ENCODE measurements at regions not wholly inside any gene's neighbourhood (a gene's known extent, or its start where the extent isn't known, plus 50 kb on each side); places are given as distances from the start of the nearest gene placed in this dataset.
"Not testable (repeated sequence)": the region's sequence is repeated elsewhere in the genome, so short reads cannot be mapped to it uniquely, and the experiment has no call there.

DNA sequence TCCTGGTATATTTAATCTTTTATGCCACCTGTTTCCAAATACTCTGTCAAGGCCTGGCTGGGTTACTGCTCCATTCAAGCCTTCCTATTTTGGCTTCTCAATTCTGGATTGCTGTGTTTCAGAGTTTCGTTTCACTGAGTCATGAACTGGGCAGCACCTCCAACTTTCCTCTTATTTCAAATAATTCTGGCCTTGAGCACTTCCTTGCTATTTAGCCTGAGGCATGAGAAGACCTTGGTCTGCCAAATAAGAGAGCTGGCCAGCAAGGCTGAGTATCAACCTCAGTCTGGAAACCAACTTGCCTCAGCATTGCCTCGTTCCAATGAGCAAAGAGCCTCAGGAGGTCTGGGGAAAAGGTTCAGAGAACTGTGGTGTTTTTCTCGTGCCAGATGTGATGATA, 66.6 kb downstream of the TNFAIP3 start:
- DNase-seq: no peak

DNA sequence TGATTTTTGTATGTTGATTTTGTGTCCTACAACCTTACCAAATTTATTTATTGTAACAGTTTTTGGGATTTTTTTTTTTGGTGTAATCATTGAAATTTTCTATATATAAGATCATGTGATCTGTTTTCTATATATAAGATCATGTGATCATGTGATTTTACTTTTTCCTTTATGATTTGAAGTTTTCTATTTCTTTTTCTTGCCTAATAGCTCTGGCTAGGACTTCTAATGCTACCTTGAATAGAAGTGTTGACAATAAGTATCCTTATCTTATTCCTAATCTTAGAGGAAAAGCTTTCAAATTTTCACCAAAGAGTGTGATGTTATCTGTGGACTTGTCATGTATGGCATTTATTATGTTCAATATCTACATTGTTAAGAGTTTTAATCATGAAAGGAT, 69.7 kb downstream of the TNFAIP3 start:
- no peak for DNase-seq

DNA sequence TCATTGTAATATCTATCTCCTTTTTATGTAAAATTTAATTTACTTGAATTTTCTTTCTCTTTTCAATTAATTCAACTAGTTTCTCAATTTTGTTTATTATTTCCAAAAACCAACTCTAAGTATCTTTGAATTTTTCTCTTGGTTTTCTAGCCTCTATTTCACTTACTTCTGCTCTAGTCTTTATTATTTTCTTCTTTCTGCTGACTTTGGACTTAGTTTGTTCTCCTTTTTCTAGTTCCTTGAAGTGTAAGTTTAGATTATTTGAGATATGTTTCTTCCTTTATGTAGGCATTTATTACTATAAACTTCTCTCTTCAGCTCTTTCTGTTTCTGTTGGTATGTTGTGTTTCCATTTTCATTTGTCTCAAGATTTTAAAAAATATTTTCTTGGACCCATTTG, 70.8 kb downstream of the TNFAIP3 start:
- no peak for DNase-seq

GRCh38 chr6:137938770-137939379, 71.8 kb downstream of the TNFAIP3 start:
- DNase-seq: no peak

DNA sequence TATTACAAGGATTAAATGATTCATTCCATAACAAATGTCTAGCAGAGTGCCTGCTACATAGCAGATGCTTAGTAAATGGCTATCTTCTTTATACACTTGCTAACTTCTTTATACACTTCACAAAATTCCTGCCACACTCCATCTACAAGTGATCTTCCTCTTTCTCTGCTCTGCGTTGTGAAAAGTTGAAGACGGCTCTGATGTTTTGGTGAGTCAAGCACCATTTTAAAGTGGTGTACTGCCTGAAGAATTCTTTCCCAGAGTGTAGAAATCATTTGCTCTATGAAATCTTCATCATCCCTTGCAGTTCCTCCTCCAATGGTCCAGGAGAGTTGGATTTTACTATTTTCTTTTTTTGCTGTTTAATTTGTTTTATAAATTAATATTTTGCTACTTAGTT, 74.9 kb downstream of the TNFAIP3 start:
- no peak for DNase-seq

GRCh38 chr6:137942736-137943135, 75.7 kb downstream of the TNFAIP3 start:
- DNase-seq: no peak

DNA sequence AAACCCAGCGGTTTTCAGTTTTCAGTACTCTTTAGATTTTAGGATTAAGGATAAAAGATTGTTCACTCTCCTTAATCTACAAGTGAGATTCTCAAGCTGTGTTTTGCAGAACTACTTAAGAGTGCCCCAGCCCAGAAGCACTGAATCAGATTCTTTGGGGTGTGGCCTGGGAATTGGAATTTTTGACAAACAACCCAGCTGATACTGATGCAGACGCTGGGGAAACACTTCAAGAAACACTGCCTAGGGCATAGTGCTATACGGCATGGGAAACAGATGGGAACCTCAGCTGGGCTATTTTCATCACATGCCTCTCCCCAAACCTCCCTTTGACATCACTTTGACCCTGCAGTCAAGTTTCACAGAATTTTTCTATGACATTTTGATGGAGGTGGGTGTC, 77.3 kb downstream of the TNFAIP3 start:
- not testable (repeated sequence) for DNase-seq

GRCh38 chr6:137944793-137945498, 77.9 kb downstream of the TNFAIP3 start:
- no peak for DNase-seq

- peak; percentile 16 for DNase-seq
These were observed 82.8 kb downstream of the TNFAIP3 start for GRCh38 chr6:137949686-137950390.

DNA sequence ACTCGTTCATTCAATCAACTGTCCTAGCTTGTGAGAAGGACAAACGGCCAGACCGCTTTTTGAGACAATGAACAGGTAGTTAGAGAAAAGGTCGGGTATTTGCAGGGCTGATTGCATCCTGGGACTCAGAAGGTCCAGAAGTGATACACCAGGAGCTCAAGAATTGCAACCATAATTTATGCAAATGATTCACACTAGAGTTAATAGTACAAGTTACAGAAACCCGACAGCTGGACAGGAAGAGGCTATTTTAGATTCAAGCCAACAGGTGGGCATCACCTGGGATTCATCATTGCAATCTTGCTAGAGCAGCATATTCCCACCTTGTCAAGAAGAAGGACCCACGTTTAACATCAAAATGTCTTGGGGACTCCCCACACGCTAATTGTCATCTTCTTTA, 83.5 kb downstream of the TNFAIP3 start:
- no peak for DNase-seq

GRCh38 chr6:137951064-137951597, 84.1 kb downstream of the TNFAIP3 start:
- no peak for DNase-seq

- DNase-seq: no peak
These were observed 85.2 kb downstream of the TNFAIP3 start for GRCh38 chr6:137952247-137952646.

GRCh38 chr6:137953761-137954160, 86.7 kb downstream of the TNFAIP3 start:
- DNase-seq: no peak

GRCh38 chr6:137954253-137954652, 87.2 kb downstream of the TNFAIP3 start:
- no peak for DNase-seq

DNA sequence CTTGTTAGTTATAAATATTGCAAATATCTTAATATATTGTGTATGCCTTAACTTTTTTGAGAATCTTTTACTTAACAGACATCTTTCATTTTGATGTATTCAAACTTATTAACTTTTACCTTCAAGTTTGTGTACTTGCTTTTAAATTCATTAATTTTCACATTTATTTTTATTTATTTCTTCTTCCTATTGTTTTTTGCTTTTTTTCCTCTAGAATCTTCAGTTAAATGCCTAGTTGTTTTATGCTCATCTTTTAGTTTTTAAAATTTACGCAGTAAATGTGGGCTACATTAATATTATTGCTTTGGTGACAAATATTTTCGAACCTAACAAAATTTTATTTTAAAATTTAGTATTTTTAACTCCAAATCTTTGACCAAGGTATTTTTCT, 89.0 kb downstream of the TNFAIP3 start:
- no peak for DNase-seq

GRCh38 chr6:137957471-137957870, 90.4 kb downstream of the TNFAIP3 start:
- no peak for DNase-seq

GRCh38 chr6:137958811-137959565, 91.9 kb downstream of the TNFAIP3 start:
- no peak for DNase-seq

DNA sequence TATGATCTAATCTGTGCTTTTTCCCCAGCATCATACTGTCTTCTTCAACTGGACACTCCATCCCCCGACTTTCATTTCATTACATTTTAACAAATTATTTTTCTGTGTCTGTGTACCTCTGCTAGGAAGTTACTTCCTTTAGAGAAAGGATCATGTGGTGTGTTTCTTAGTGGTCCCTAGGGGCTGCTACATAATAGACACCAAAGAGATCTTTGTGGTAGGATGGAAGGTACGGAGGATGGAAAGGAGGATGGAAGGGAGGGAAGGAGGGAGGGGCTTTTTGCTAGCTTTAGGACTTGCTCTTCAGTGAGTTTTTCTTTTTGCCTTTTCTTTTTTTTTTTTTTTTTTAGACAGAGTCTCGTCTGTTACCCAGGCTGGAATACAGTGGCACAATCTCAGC, 95.7 kb downstream of the TNFAIP3 start:
- no peak for DNase-seq

DNA sequence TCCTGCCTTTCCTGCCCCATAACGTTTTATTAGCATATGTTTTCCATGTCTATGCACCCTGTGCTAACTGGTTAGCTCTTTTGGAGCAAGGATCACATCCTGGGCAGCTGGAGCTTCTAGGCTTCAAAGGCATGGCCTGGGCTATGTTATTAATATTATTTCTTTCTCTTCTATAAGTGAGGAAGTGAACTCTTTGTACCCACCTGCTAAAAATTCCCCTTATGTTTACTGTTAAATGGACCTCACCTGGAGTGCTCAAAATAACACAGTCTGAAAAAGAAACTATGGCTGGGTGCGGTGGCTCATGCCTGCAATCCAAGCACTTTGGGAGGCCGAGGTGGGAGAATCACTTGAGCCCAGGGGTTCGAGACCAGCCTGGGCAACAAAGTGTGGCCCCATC, 97.8 kb downstream of the TNFAIP3 start:
- DNase-seq: no peak

DNA sequence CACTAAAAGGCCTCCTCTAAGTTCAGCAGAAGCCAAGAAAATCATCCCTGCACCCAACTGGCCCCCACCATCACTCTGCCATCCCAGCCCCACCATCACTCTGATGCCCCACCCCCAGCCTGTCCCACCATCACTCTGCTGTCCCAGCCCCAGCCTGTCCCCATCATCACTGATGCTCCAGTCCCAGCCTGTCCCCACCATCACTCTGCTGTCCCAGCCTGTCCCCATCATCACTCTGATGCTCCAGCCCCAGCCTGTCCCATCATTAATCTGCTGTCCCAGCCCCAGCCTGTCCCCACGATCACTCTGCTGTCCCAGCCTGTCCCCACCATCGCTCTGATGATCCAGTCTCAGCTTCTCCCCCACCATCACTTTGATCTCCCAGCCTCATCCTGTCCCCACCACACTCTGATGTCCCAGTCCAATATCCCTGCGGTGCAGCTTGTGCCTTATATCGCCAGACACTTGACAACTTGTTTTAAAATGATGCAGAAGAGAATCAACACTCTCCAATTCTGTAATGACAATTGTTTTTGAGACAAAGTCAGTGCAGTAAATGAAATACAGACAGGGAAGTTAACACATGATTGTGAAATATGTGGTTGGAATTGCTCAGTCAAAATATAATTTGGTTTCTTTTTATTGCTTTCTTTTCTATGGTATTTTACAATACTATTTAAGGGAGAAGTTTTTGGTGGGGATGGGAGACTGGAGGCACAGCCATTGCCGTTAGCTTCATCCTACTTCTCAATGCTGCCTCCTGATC, 100.8 kb downstream of the TNFAIP3 start:
- DNase-seq: no peak

- DNase-seq: no peak
These were observed 101.4 kb downstream of the TNFAIP3 start for GRCh38 chr6:137968455-137968804.

GRCh38 chr6:137968901-137969300, 101.8 kb downstream of the TNFAIP3 start:
- no peak for DNase-seq

DNA sequence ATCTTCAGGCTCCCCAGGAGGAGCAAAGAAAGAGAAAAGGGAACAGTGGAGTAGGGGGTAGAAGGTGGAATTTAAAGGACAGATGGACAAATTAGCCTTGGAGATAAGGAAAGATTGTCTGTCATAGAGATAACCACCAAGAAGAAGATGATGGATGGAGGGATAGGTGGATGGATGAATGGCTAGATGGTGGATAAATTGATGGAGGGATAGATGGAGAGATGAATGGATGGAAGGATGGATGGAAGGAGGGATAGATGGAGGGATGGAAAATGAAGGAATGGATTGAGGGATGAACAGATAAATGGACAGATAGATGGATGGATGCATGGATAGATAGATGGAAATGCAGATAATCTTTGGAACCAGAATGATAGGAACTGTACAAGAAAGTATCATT, 102.8 kb downstream of the TNFAIP3 start:
- DNase-seq: no peak

All from NCI-H774 (cell line).